AG04449 (cell line): ENCODE measurements at regions not wholly inside any gene's neighbourhood (a gene's known extent, or its start where the extent isn't known, plus 50 kb on each side); places are given as distances from the start of the nearest gene placed in this dataset.

ENCODE experiments used
- CTCF ChIA-PET: fragments of 350-600 bp; formaldehyde crosslinking; extraction: SDS; loops from one replicate; lab custom pipeline; 2021; ENCODE audit warnings: antibody characterized with exemption; lab: Yijun Ruan, JAX
- POLR2A ChIA-PET: fragments of 400-600, 350-600 bp; formaldehyde crosslinking; extraction: SDS; loops from one replicate; lab custom pipeline; 2020; ENCODE audit warnings: antibody characterized with exemption, inconsistent platforms; lab: Yijun Ruan, JAX
- DNase-seq: peaks from one replicate; pipeline ENCODE4 v3.0.0-alpha.2; 2010; ENCODE audit warnings: low read depth, low spot score
- H3K4me3 ChIP-seq: 2 replicates; pipeline ENCODE4 v1.5.1; 2011; ENCODE audit warnings: low read depth, mild to moderate bottlenecking, control low read depth, low read length
- TF ChIP-seq, protein P1 (sequence below): IDR thresholded peaks from one replicate; pipeline ENCODE4 v1.5.1; 2011; ENCODE audit warnings: mild to moderate bottlenecking, moderate library complexity, low read length, control low read depth, inconsistent platforms; ENCODE audit not compliant: insufficient read depth; ENCODE audit errors: missing control alignments

DNA sequence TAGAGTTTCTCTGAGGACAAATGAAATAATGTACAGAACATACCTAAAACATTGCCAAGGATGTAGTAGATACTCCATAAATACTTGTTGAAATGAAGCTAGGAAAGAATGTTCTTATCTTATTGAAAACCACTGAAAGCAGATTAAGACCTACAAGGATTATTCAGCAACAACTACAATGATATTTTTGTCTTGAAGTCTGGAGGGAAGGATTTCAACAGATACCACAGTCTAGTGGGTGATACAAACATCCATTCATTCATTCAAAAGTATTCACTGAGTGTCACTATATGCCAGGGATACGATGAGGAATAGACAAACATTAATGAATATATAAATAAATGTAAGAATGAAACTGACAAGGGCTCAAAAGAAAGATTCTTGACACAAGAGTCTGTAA, 74.7 kb upstream of the THBS1 start:
- ChIA-PET POLR2A (interaction anchor here (0.7 kb wide), 1 partner anchor 75 kb away, joined by 3 read pairs; the partner anchor contains the start of gene THBS1), CTCF (interaction anchor here (0.6 to 1.3 kb wide), 2 partner anchors 11 to 30 kb away, joined by 3 to 4 read pairs; no protein-coding TSS in a partner anchor)
- no peak for DNase-seq
- no peak overlapping the region for H3K4me3 ChIP-seq
- TF ChIP-seq, protein P1, sequence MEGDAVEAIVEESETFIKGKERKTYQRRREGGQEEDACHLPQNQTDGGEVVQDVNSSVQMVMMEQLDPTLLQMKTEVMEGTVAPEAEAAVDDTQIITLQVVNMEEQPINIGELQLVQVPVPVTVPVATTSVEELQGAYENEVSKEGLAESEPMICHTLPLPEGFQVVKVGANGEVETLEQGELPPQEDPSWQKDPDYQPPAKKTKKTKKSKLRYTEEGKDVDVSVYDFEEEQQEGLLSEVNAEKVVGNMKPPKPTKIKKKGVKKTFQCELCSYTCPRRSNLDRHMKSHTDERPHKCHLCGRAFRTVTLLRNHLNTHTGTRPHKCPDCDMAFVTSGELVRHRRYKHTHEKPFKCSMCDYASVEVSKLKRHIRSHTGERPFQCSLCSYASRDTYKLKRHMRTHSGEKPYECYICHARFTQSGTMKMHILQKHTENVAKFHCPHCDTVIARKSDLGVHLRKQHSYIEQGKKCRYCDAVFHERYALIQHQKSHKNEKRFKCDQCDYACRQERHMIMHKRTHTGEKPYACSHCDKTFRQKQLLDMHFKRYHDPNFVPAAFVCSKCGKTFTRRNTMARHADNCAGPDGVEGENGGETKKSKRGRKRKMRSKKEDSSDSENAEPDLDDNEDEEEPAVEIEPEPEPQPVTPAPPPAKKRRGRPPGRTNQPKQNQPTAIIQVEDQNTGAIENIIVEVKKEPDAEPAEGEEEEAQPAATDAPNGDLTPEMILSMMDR = no peak

DNA sequence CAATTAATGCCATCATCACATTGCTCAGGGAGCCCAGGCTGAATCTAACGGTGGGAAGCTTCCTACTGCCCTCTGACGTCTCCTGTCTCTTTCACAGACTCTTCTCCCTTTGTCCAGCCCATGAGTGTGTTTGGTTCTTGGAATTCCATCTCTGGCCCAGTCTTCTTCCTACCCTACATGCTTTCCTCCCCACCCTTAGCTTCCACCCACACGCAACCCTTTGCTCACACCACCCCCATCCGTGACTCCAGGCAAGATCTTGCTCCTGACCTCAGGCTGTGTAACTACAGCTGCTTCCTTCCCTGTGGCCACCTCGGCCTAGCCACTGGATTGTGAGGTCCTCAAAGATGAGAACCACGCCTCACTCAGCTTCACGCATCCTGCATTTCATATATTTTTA, 72.3 kb upstream of the THBS1 start:
- no peak for DNase-seq
- ChIA-PET POLR2A (no interaction called here), CTCF (no interaction called here)
- no peak overlapping the region for H3K4me3 ChIP-seq
- TF ChIP-seq, protein P1 = no peak

DNA sequence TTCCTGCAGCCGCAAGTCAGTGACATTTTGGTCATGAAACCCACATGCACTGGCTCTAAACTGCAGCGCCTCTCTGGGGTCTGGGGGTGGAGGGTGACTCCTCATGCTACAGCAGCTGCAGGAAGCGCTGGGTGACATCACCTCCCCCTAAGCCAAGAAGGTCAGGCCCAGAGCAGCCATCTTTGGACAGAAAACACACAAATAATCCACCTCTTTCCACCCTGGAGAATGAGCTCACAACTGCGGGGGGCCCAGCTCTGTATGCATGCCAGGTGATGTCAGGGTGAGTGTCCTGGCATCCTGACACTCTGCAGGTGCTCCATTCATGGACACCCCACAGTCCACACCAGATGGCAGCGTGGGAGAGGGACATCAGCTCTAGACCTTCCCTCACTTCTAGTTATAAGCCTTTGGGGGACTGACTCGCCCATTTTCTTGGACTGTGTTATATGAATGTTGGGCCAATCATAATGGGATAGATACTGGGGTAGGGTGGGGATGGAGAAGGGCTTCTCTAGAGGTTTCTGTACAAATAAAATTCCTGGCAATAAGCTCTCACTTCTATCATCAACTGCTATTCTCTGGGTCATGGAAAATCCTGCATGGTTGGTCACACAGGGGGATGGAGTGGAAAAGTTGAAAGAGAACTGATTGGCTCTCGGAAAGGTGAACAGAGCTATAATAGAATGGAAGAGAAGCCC, 70.7 kb upstream of the THBS1 start:
- no peak for DNase-seq
- ChIA-PET POLR2A (interaction anchor here (1.7 kb wide), 1 partner anchor 71 kb away, joined by 17 read pairs; the partner anchor contains the start of gene THBS1), CTCF (interaction anchor here (1.4 kb wide), 1 partner anchor 16 kb away, joined by 3 read pairs; no protein-coding TSS in a partner anchor)
- no peak overlapping the region for H3K4me3 ChIP-seq
- TF ChIP-seq, protein P1 = no peak

DNA sequence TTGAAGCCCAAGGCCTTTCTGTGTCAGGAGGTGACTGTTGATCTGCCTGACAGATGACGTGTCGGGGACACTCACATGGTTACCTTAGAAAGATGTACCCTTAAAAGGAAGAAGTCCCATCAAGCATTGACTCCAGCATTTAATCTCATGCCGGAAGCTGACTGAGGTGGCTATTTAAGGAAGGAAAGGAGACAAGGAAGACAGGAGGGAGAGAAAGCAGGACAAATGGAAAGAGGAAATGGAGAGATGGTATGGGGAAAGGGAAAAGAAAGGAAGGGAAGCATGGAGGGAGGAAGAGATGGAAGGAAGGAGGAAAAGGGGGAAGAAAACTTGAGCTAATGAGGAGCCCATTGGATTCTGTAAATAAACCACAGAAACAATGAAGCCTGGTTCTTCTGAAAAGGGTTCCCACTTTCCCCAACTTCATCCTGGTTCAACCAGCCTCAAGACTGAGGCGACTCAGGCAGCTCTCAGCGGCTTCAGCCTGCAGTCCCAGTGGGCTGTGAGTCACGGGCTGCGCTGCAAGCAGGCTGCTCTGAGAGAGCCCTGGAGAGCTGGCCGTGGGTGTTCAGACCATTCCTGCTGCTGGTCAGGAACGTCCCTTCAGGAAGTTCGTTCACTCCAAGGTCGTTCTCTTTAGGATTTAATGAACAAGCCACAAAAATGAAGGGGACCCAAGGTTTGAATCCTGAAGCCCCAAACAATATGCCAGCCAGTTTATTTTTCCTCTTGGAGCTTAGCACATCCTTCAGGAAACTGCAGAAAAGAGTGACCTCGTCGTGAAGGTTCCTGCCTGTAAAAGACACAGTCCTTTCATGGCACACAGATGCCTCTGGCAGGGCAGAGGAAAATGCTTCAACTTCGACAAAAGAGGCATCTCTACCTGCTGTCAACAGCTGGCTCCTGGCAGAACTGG, 69.6 kb upstream of the THBS1 start:
- H3K4me3 ChIP-seq = peak overlapping the region; percentile 21
- ChIA-PET CTCF (interaction anchor here (1.1 to 1.4 kb wide), 2 partner anchors 14 to 69 kb away, joined by 3 read pairs; no protein-coding TSS in a partner anchor), POLR2A (interaction anchor here (0.6 to 1.7 kb wide), 8 partner anchors 13 to 1100 kb away, joined by 3 to 17 read pairs (median 3); partner anchors contain the start of gene THBS1)
- TF ChIP-seq, protein P1 = no peak
- peak; percentile 62 for DNase-seq

DNA sequence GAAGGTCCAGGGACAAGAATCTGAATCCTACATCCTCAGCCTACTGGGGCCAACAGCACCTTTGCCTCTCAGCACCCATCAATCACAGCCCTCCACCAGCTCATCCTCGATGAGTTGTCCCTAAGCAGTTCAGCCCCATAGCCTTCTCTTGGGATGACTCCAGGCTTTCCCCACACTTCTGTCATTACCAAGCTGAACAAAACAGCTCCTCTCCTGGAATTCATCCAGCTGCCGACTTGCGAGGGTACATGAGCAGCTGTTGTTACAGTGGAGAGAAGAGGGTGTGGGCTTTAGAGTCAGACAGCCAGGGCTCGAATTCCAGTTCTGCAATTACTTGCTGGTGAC, 69.0 kb upstream of the THBS1 start:
- POLR2A ChIA-PET = interaction anchor here (0.9 to 1.7 kb wide), 6 partner anchors 14 to 207 kb away, joined by 3 to 17 read pairs (median 3); partner anchors contain the start of gene THBS1
- no peak for DNase-seq
- TF ChIP-seq, protein P1 = no peak
- CTCF ChIA-PET = interaction anchor here (1.1 to 1.6 kb wide), 4 partner anchors 14 to 68 kb away, joined by 3 to 4 read pairs (median 4); no protein-coding TSS in a partner anchor
- peak overlapping the region; percentile 21 for H3K4me3 ChIP-seq
